Common myeloid progenitor, CD34-positive (primary cell): ENCODE measurements at regions not wholly inside any gene's neighbourhood (a gene's known extent, or its start where the extent isn't known, plus 50 kb on each side); places are given as distances from the start of the nearest gene placed in this dataset.

Experiments
- CTCF ChIA-PET: fragments of 350-600 bp; sonication (Branson Sonifier 250); formaldehyde crosslinking; loops from one replicate; lab custom pipeline; 2021; ENCODE audit warnings: antibody characterized with exemption; lab: Charles Lee
- POLR2A ChIA-PET: fragments of 350-600 bp; sonication (Branson Sonifier 250); formaldehyde crosslinking; loops from one replicate; lab custom pipeline; 2021; ENCODE audit warnings: antibody characterized with exemption; lab: Charles Lee
- DNase-seq, 3 donors: peaks; one replicate each; pipeline versions ENCODE4 v3.0.0 to v3.0.0-alpha.2; 2013
- H3K27ac ChIP-seq, 2 experiments: 1 replicate in 1 of 2; 2 replicates in 1 of 2; pipeline ENCODE4 v1.7.0; 2013; ENCODE audit warnings: inconsistent platforms in 2 of 2, low read length in 2 of 2, mild to moderate bottlenecking in 2 of 2, low read depth in 1 of 2, moderate library complexity in 1 of 2; ENCODE audit not compliant: severe bottlenecking in 2 of 2, insufficient read depth in 1 of 2, poor library complexity in 1 of 2
- H3K27me3 ChIP-seq, 5 experiments: replicated peaks in 2 of 5; 1 replicate in 3 of 5; 2 replicates in 2 of 5; pipeline versions ENCODE4 v1.6.1 to v1.7.0; 2013; ENCODE audit warnings: low read length in 4 of 5, mild to moderate bottlenecking in 2 of 5, moderate library complexity in 2 of 5, inconsistent platforms in 1 of 5; ENCODE audit not compliant: insufficient read depth in 5 of 5, control insufficient read depth in 4 of 5
- H3K36me3 ChIP-seq, 4 experiments: 1 replicate in 2 of 4; 2 replicates in 2 of 4; pipeline versions ENCODE4 v1.6.1 to v1.7.0; 2013; ENCODE audit warnings: low read length in 3 of 4, control low read depth in 1 of 4, mild to moderate bottlenecking in 1 of 4; ENCODE audit not compliant: control insufficient read depth in 4 of 4, insufficient read depth in 4 of 4
- H3K4me1 ChIP-seq, 4 experiments: 1 replicate in 3 of 4; 2 replicates in 1 of 4; pipeline versions ENCODE4 v1.6.1 to v1.7.1; 2013; ENCODE audit warnings: low read length in 3 of 4, mild to moderate bottlenecking in 3 of 4, control low read depth in 1 of 4, inconsistent platforms in 1 of 4, moderate library complexity in 1 of 4; ENCODE audit not compliant: control insufficient read depth in 4 of 4, insufficient read depth in 4 of 4; ENCODE audit errors: control extremely low read depth in 1 of 4
- H3K4me3 ChIP-seq, 7 experiments: 1 replicate in 4 of 7; 2 replicates in 3 of 7; pipeline versions ENCODE4 v1.5.1 to v1.7.0; 2013; ENCODE audit warnings: mild to moderate bottlenecking in 7 of 7, low read length in 6 of 7, moderate library complexity in 6 of 7, inconsistent platforms in 2 of 7, low read depth in 2 of 7, control low read depth in 1 of 7; ENCODE audit not compliant: insufficient read depth in 4 of 7, control insufficient read depth in 1 of 7; ENCODE audit errors: extremely low read depth in 1 of 7
- H3K9me3 ChIP-seq, 5 experiments: 1 replicate in 4 of 5; 2 replicates in 1 of 5; pipeline versions ENCODE4 v1.6.1 to v1.7.1; 2013; ENCODE audit warnings: low read length in 4 of 5, mild to moderate bottlenecking in 2 of 5, inconsistent platforms in 1 of 5, low read depth in 1 of 5, moderate library complexity in 1 of 5; ENCODE audit not compliant: control insufficient read depth in 4 of 5, insufficient read depth in 2 of 5; ENCODE audit errors: control extremely low read depth in 1 of 5
- WGBS: methylation state at CpG from one replicate; pipeline ENCODE4 v1.1.5; 2013; ENCODE audit not compliant: insufficient coverage; 5-methylcytosine and 5-hydroxymethylcytosine counted together

- Histone ChIP-seq H3K36me3 (no peaks in the 10 kb centered on the region), H3K4me3 (no peak overlapping the region), H3K27ac (no peak overlapping the region), H3K9me3 (peaks cover 0 to 6% (median 0%) of the 10 kb centered on the region in 5 experiments), H3K27me3 (no peaks in the 10 kb centered on the region), H3K4me1 (no peaks in the 10 kb centered on the region)
- no CpG with 5 or more reads among the region's 1 CpG for whole genome bisulfite sequencing
- POLR2A ChIA-PET: no interaction called here
- DNase-seq: no peak
- CTCF ChIA-PET: no interaction called here
Measured at GRCh38 chr13:85436029-85436428, 363.2 kb downstream of the SLITRK6 start.

- Histone ChIP-seq H3K4me1 (no peaks in the 10 kb centered on the region), H3K27me3 (no peaks in the 10 kb centered on the region), H3K36me3 (no peaks in the 10 kb centered on the region), H3K4me3 (no peak overlapping the region), H3K9me3 (peaks cover 0 to 8% (median 0%) of the 10 kb centered on the region in 5 experiments), H3K27ac (no peak overlapping the region)
- POLR2A ChIA-PET: no interaction called here
- CTCF ChIA-PET: no interaction called here
- DNase-seq: no peak
Measured at GRCh38 chr13:85434927-85435326, 364.3 kb downstream of the SLITRK6 start.

GRCh38 chr13:85432881-85433280 is 366.3 kb downstream of the SLITRK6 start:
- POLR2A ChIA-PET: no interaction called here
- CTCF ChIA-PET: no interaction called here
- DNase-seq: no peak
- Histone ChIP-seq H3K27me3 (no peaks in the 10 kb centered on the region), H3K4me1 (no peaks in the 10 kb centered on the region), H3K4me3 (no peak overlapping the region), H3K9me3 (peaks cover 0 to 8% (median 0%) of the 10 kb centered on the region in 5 experiments), H3K36me3 (no peaks in the 10 kb centered on the region), H3K27ac (no peak overlapping the region)

DNA sequence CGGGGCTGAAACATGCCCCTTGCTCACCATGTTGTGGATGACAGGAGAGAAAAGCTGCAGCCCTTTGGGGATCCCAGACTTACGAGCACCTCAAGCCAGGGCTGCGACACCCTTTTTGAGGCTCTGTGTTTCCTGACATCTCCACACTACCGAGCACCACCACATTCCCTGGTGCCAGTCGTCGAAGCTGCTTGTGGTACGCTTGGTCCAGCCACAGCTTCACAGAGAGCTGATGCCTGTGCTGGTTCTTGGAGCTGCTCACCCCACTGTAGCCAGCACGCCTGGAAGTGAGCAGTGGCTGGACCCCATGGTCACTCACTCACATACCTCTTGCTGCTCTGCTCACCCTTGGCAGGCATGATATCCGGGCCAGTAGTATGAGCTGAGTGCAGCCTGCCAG is 367.5 kb downstream of the SLITRK6 start:
- CTCF ChIA-PET: no interaction called here
- POLR2A ChIA-PET: no interaction called here

GRCh38 chr13:85430216-85430794 is 368.9 kb downstream of the SLITRK6 start:
- Histone ChIP-seq H3K36me3 (no peaks in the 10 kb centered on the region), H3K4me1 (no peaks in the 10 kb centered on the region), H3K4me3 (no peak overlapping the region), H3K27me3 (no peaks in the 10 kb centered on the region), H3K9me3 (peaks cover 0 to 8% (median 0%) of the 10 kb centered on the region in 5 experiments), H3K27ac (no peak overlapping the region)
- no peak for DNase-seq
- ChIA-PET POLR2A (no interaction called here), CTCF (no interaction called here)
- WGBS: 100% methylated on average over 1 of the region's 1 CpG

More for the DNA sequence above, 367.5 kb downstream of the SLITRK6 start:
- peaks cover 0 to 8% (median 0%) of the 10 kb centered on the region in 5 experiments for H3K9me3 ChIP-seq
- H3K27me3 ChIP-seq: no peaks in the 10 kb centered on the region
- no peak for DNase-seq
- H3K36me3 ChIP-seq: no peaks in the 10 kb centered on the region
- no peak overlapping the region for H3K4me3 ChIP-seq
- WGBS: 98% methylated on average over 8 of the region's 9 CpGs
- no peak overlapping the region for H3K27ac ChIP-seq
- no peaks in the 10 kb centered on the region for H3K4me1 ChIP-seq

DNA sequence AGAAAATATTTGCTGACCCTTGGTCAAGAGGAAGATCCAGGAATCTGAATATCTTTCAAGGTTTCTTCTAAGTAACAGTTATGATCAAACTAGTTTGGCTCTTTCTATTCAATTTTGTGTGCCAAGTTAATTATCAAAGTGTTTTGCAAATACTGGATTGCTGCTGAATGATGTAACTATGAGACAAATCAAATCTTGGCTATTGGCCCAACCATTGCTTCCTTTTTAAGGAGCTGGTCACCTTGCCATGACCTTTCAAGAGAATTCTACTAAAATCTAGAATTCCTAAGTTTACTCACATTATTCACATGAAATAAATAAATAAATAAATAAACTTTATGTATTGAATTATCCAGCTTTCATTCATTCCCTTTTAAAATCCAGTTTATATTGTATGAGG is 371.8 kb downstream of the SLITRK6 start:
- no peaks in the 10 kb centered on the region for H3K4me1 ChIP-seq
- POLR2A ChIA-PET: no interaction called here
- peaks cover 0 to 8% (median 0%) of the 10 kb centered on the region in 5 experiments for H3K9me3 ChIP-seq
- no peaks in the 10 kb centered on the region for H3K36me3 ChIP-seq
- H3K27ac ChIP-seq: no peak overlapping the region
- no peaks in the 10 kb centered on the region for H3K27me3 ChIP-seq
- no peak overlapping the region for H3K4me3 ChIP-seq
- CTCF ChIA-PET: no interaction called here
- no peak for DNase-seq

GRCh38 chr13:85420136-85420535 is 379.1 kb downstream of the SLITRK6 start:
- no peak for DNase-seq
- CTCF ChIA-PET: no interaction called here
- POLR2A ChIA-PET: no interaction called here
- 100% methylated on average over 2 of the region's 2 CpGs for WGBS
- Histone ChIP-seq H3K27me3 (no peaks in the 10 kb centered on the region), H3K36me3 (no peaks in the 10 kb centered on the region), H3K27ac (no peak overlapping the region), H3K4me3 (no peak overlapping the region), H3K9me3 (no peaks in the 10 kb centered on the region), H3K4me1 (no peaks in the 10 kb centered on the region)
